CD4-positive, alpha-beta T cell treated with Interferon alpha-2 for 1 hour (primary cell): ENCODE measurements at regions not wholly inside any gene's neighbourhood (a gene's known extent, or its start where the extent isn't known, plus 50 kb on each side); places are given as distances from the start of the nearest gene placed in this dataset.
"Not testable (repeated sequence)": the region's sequence is repeated elsewhere in the genome, so short reads cannot be mapped to it uniquely, and the experiment has no call there.

Experiments
- DNase-seq, 2 donors: peaks; one replicate each; pipeline ENCODE4 v3.0.0-alpha.2; 2020 to 2022

DNA sequence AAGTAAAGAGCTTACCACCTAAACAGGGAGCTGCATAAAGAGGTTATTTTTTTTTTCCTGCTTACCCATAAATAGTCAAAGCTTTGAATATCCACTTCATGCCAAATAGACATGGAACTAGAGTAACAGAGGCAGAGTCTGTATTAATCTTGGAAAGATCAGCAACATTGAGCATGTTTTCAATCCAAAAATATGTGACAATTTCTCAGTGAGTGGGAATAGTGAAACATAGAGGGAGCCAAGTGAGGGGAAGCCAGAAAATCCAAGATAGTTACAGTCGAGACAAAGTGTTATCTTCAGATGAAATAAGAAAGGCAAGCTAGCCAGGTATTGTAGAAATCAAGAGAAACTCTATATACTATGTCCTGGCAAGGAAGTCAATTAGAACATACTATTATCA, 122.3 kb upstream of the TACR3 start:
- no peak for DNase-seq

DNA sequence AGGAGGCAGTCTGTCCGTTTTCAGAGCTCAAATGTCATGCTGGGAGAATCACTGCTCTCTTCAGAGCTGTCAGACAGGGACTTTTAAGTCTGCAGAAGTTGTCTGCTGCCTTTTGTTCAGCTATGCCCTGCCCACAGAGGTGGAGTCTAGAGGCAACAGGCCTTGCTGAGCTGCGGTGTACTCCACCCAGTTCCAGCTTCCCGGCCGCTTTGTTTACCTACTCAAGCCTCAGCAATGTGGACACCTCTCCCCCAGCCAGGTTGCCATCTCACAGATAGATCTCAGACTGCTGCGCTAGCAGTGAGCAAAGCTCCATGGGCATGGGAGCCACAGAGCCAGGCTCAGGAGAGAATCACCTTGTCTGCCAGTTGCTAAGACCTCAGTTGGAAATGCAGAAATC, 90.5 kb upstream of the TACR3 start:
- DNase-seq, result not testable (repeated sequence)

DNA sequence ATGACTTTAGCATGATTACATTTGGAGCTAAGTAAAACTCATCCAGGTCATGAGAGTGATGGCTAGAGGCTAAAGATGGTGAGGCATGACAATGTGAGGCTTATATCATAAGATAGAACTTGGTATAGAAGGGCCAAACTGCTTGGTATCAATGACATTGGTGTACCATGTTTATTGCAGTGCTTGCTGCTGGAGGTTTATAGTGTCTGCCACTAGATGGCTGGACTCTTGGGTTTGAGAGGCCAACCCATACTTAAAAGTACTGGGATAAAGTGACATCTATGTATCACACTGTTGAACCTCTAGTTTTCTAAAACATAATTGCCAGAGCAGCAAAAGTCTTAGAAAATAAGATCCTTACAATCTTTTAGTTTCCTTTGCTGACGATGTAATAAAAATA, 83.0 kb upstream of the TACR3 start:
- DNase-seq, result no peak

GRCh38 chr4:103787057-103787456, 67.3 kb upstream of the TACR3 start:
- no peak for DNase-seq

DNA sequence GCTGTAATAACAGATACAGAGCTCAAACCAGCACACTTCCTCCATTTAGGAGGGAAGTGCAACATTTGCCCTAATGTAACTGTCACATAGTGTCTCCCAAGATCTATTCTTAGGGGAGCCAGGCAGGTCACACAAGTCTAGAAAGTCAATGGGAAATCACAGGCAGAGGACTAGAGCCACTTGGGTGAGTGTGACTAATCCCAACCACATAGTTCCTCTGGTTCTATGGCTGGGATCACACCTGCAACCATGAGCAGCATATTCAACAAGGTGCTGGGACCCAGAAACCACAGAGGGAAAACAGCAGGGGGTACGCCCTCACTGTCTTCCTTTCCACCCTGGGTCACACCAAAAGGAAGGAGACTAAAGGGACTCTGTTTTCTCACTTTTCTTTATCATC, 66.8 kb upstream of the TACR3 start:
- no peak for DNase-seq

DNA sequence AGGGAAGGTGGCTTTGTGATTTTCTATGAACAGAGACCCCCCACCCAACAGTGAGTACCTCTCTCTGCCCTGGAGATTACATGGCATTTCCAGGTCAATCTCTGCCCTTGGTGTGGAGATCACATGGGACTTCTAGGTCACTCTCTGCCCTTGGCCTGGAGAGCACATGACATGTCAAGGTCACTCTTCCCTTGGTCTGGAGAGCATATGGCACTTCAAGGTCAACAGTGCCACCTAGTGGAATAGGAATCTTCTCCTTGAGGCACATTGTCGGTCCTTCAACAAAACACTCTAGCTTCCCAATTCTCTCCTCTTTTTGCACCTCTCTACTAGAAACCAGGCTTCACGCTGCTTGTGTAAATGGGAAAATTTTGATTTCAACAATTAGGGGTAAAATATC, 66.2 kb upstream of the TACR3 start:
- no peak for DNase-seq

DNA sequence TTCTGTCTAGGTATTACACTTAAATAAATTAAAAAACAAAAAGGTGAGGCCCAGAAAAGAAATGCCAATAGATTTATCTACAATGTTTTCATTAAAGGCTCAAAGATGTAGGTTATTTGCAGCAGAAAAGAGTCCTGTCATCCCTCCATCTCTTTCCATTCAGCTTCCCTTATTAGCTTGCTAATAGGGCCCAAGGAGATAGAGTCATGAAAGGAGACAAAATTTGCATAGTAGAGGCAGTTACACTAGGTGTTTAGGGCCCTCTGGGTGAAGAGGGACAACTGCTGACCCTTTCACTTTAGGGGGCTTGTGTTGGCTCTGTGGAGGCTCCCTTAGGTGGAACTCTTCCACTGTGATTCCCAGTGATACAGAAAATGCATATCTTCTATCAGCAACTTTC, 58.4 kb upstream of the TACR3 start:
- DNase-seq, result no peak

GRCh38 chr4:103774326-103774825, 54.6 kb upstream of the TACR3 start:
- no peak for DNase-seq

- no peak for DNase-seq
These were observed 54.0 kb upstream of the TACR3 start for GRCh38 chr4:103773691-103774231.
